Memory B cell (primary cell): ENCODE measurements at regions not wholly inside any gene's neighbourhood (a gene's known extent, or its start where the extent isn't known, plus 50 kb on each side); places are given as distances from the start of the nearest gene placed in this dataset.

Experiments used
- ATAC-seq: fragments of 150-1000 bp; cut with Tn5 transposase; 2 replicates; pipeline ENCODE4 v1.10.0; 2021; ENCODE audit warnings: low read depth, mild to moderate bottlenecking, moderate library complexity
- DNase-seq, 2 donors: peaks; one replicate each; pipeline ENCODE4 v3.0.0; 2022; ENCODE audit warnings: low spot score in 2 of 2
- H3K27ac Mint-ChIP-seq: one replicate; pipeline ENCODE4 v1.8.0; 2022; ENCODE audit warnings: mild to moderate bottlenecking, moderate library complexity, mixed read lengths
- H3K27me3 Mint-ChIP-seq: one replicate; pipeline ENCODE4 v1.8.0; 2022; ENCODE audit warnings: mixed read lengths
- H3K36me3 Mint-ChIP-seq: one replicate; pipeline ENCODE4 v1.8.0; 2022; ENCODE audit warnings: mild to moderate bottlenecking, mixed read lengths
- H3K4me1 Mint-ChIP-seq: one replicate; pipeline ENCODE4 v1.8.0; 2022; ENCODE audit warnings: mixed read lengths
- H3K4me3 Mint-ChIP-seq: one replicate; pipeline ENCODE4 v1.8.0; 2022; ENCODE audit warnings: mild to moderate bottlenecking, moderate library complexity, mixed read lengths
- H3K9me3 Mint-ChIP-seq: one replicate; pipeline ENCODE4 v1.8.0; 2022; ENCODE audit warnings: mixed read lengths

DNA sequence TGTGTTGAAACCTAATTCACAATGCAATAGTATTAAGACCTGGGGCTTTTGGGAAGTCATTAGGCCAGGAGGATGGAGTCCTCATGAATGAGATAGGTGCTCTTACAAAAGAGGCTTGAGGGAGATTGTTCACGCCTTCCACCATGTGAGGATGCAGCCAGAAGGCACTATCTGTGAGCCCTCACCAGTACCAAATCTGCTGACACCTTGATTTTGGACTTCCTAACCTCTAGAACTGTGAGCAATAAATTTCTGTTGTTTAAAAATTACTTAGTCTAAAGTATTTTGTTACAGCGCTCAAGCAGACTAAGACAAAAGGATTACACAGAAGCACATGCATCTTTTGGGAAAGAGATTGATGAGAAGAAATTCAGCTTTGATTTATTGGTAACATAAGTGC is 232.9 kb upstream of the NR4A3 start:
- Mint-ChIP-seq H3K27ac (no peak overlapping the region), H3K4me1 (peaks cover 14% of the 10 kb centered on the region), H3K36me3 (no peaks in the 10 kb centered on the region), H3K27me3 (peaks cover 2% of the 10 kb centered on the region), H3K9me3 (no peaks in the 10 kb centered on the region), H3K4me3 (no peak overlapping the region)
- no peak for DNase-seq
- ATAC-seq = no peak

DNA sequence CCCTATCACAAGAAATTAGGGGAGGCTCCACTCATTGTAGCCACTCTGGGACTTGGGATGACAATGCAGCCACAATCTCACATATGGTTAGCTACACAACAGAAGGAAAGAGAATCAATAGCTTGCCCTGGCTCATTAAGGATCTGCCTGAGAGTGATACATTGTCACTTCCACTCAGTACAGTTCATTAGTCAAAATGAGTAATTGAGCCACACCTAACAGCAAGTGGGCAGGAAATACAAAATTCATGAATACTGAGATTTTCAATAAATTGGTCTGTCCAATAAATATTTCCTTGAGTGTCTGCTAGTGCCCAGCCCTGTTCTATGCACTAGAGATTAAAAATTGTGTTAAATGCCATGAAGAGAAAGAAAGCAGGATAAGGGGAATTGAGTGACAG is 231.3 kb upstream of the NR4A3 start:
- no peak for DNase-seq
- no peaks in the 10 kb centered on the region for H3K36me3 Mint-ChIP-seq
- peak overlapping the region; percentile 85 for H3K27ac Mint-ChIP-seq
- H3K27me3 Mint-ChIP-seq = no peaks in the 10 kb centered on the region
- H3K9me3 Mint-ChIP-seq = no peaks in the 10 kb centered on the region
- peaks cover 15% of the 10 kb centered on the region for H3K4me1 Mint-ChIP-seq
- ATAC-seq = no peak
- no peak overlapping the region for H3K4me3 Mint-ChIP-seq

DNA sequence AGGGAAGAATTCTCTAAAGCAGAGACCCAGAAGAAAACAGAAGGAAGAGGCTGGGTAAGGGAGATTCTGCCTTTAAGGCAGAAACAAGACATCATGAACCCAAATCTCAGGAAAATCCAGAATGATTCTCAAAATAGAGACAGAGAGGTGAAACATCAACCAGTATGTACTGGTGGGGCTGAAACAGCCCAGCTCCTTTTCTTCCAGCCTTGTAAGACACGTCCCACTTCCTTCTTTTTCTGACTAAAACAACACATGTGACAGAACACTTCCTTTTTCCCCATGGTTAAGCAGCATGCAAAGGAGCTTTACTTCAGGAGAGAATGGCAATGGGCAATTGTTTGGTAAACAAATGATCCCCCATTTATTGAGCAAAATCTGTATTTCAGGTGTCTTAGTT is 230.8 kb upstream of the NR4A3 start:
- H3K27me3 Mint-ChIP-seq = no peaks in the 10 kb centered on the region
- no peaks in the 10 kb centered on the region for H3K36me3 Mint-ChIP-seq
- no peak for DNase-seq
- peak overlapping the region; percentile 85 for H3K27ac Mint-ChIP-seq
- peak; percentile 19 for ATAC-seq
- no peaks in the 10 kb centered on the region for H3K9me3 Mint-ChIP-seq
- H3K4me3 Mint-ChIP-seq = peak overlapping the region; percentile 16
- peaks cover 19% of the 10 kb centered on the region for H3K4me1 Mint-ChIP-seq

DNA sequence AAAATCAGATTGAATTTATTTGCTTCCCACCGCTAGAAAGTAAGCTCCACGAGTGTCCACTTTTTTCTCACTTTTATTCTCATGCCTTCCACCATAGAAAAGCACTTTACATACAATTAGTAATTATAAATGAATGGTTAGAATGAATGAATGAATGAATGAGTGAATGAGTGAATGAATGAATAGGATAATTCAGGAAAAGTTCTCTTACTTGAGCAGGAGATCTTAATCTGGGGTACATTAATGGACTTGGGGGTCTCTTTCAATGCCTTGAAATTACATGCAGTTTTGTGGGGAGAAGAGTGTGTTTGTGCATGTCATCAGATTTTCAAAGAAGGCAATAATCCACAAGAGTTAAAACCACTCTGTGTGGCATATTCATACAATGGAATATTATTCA is 229.9 kb upstream of the NR4A3 start:
- H3K4me1 Mint-ChIP-seq = peaks cover 24% of the 10 kb centered on the region
- H3K36me3 Mint-ChIP-seq = no peaks in the 10 kb centered on the region
- no peak for ATAC-seq
- H3K27me3 Mint-ChIP-seq = no peaks in the 10 kb centered on the region
- H3K27ac Mint-ChIP-seq = no peak overlapping the region
- H3K4me3 Mint-ChIP-seq = no peak overlapping the region
- DNase-seq = no peak
- H3K9me3 Mint-ChIP-seq = no peaks in the 10 kb centered on the region

DNA sequence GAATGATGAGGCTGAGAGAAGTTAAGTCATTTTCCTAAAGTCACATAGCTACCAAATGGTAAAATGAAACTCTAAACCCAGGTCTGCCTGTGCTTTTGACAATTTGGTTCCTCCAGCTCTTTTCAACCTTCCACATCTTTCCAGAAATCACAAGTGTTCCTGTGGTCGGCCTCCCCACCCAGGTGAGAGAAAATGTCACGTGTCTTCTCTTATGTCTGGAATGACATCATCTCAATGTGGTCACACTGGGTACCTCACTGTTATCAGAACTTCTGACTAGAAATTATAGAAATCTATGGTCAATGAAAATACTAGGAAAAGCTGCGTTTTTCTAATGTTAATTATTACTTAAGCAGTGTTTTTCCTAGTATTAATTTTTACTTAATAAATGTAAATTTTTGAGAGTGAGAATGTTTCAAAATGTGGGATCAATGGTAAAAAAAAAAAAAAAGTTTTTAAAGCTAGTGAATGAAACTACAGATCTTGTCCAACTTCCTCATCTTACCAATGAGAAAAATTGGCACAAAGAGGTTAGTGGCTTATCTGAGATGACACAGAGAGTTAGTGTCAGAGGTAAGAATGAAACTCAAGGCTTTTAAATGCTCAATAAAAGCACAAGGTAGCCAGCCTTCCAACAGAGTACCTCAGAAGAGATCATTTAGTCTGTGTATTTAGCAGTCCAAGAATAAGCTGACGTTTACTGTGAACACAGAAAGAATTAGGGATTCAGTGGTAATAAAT is 228.7 kb upstream of the NR4A3 start:
- DNase-seq = peak in 1 of 2 donors; percentile 26
- Mint-ChIP-seq H3K27me3 (no peaks in the 10 kb centered on the region), H3K9me3 (no peaks in the 10 kb centered on the region), H3K36me3 (no peaks in the 10 kb centered on the region), H3K27ac (peak overlapping the region; percentile 92), H3K4me1 (peaks cover 24% of the 10 kb centered on the region), H3K4me3 (no peak overlapping the region)
- ATAC-seq = peak; percentile 54

DNA sequence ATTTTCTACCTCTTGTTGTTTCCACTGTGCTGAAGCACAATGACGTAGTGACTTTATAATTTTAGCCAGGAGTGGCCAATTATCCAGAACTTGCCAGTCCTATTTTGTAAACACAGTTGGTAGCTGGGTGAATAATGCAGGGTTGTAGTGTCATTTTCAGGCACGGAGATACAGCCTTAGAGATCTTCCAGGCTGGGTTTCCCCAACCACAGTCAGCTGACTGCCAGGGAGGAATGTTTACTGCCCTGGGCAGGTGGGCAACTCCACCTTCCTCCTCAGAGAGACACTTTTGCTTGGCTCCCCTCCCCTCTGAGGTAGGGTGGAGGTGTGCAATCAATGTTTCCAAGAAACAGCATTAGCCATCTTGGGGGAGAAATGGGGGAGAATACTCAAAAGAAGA is 228.1 kb upstream of the NR4A3 start:
- Mint-ChIP-seq H3K27ac (peak overlapping the region; percentile 92), H3K4me3 (no peak overlapping the region), H3K4me1 (peaks cover 24% of the 10 kb centered on the region), H3K36me3 (no peaks in the 10 kb centered on the region), H3K27me3 (no peaks in the 10 kb centered on the region), H3K9me3 (no peaks in the 10 kb centered on the region)
- ATAC-seq (peak; percentile 43), DNase-seq (peak; percentile 18)

DNA sequence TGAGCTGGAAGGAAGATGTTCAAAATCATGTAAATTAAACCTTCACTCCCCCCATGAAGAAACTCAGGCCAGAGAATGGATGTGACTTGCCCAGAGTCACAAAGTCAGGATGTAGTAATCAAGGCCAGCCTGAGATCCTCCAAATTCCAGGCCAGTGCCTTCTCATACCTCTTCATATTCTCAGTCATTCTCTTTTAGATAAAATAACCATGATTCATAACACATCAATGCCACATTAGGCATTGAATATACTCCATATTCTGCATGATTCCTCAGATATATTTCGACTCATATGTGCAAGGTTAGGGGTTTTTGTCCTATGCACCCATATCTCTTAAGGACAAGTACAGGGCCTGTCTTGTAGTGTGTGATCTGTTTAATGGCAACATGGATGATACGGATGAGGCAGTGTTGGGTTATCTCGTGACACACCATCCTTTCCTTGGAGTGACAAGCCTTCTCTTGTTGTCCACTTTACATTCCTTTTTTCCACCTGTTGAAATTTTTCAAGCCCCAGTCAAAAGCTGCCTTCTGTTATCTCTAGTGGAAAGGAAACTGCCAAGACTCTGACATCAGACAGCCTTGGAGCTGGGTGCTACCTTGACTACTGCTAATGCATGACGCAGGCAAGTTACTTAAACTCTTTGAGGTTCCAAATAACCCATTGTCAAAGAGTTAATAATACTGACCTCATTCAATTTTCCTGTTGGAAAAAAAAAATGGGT is 227.5 kb upstream of the NR4A3 start:
- H3K36me3 Mint-ChIP-seq = no peaks in the 10 kb centered on the region
- ATAC-seq = no peak
- no peaks in the 10 kb centered on the region for H3K9me3 Mint-ChIP-seq
- H3K27ac Mint-ChIP-seq = peak overlapping the region; percentile 92
- peaks cover 24% of the 10 kb centered on the region for H3K4me1 Mint-ChIP-seq
- H3K4me3 Mint-ChIP-seq = no peak overlapping the region
- H3K27me3 Mint-ChIP-seq = no peaks in the 10 kb centered on the region
- no peak for DNase-seq

DNA sequence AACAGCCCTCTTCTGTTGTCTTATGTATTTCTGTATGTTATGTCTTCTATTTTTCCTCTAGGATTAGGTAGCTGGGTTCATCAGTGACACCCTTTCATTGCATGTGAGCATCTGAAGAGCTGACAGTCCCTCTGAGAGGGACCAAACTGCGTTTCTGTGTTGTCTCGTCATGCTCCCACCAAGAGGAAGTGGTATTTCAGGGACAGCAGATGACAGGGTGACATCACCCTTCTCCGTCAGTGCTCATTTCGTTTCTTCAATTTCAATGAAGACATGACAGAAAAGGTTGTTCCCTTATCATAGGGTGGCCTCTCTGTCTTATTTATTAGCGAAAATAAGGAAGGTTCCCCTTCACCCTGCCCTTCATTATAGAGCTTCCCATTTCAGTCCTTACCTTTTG is 225.9 kb upstream of the NR4A3 start:
- DNase-seq = peak; percentile 30 to 50
- Mint-ChIP-seq H3K36me3 (no peaks in the 10 kb centered on the region), H3K27ac (peak overlapping the region; percentile 89)

DNA sequence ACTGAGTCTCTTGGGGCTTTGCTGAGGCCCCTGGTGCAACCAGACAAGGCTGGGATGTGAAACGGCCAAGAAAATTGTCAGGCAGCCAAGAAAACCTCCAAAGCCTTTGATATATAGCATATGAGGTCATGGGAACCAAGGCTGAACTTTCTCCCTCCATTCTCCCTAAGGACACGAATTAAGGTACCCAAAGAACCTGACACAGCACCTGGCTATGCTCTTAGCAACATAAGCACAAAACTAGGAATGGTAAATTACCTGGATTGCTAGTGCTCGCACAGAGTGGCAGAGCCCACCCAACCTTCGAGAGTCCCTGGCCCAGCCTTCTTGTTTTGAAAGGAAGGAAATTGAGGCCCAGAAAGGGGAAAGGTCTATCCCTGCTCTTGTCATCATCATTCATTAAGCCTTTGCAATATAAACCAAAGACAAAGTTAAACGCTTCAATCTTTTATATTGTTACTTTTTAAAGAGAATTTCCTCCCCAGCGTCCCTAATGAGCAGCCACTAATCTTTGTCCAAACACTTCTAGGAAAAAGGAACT is 220.0 kb upstream of the NR4A3 start:
- H3K27me3 Mint-ChIP-seq = no peaks in the 10 kb centered on the region
- no peak overlapping the region for H3K27ac Mint-ChIP-seq
- ATAC-seq (no peak), DNase-seq (no peak)
- H3K36me3 Mint-ChIP-seq = no peaks in the 10 kb centered on the region
- no peaks in the 10 kb centered on the region for H3K9me3 Mint-ChIP-seq
- no peaks in the 10 kb centered on the region for H3K4me1 Mint-ChIP-seq
- H3K4me3 Mint-ChIP-seq = no peak overlapping the region

More for the DNA sequence above, 225.9 kb upstream of the NR4A3 start:
- Mint-ChIP-seq H3K4me3 (no peak overlapping the region), H3K27me3 (no peaks in the 10 kb centered on the region), H3K9me3 (no peaks in the 10 kb centered on the region), H3K4me1 (peaks cover 19% of the 10 kb centered on the region)
- peak; percentile 78 for ATAC-seq

DNA sequence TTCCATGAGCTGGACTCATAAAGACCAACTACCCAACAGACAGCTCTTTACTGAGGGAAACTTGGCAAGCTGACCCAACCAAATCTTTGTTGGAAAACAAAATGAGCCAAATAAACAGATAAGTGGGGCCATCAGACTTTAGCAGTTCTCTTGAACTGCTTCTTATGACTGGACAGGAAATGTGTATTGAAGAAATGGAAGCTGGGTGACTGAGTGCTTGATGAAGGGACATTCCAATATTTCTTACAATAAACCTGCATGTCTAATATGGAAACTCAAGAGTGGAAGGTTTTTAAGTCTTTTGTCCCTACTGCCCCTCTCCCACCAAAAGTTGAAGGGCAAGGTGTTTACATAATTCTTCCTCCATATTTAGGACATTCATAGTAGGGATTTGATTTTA is 218.8 kb upstream of the NR4A3 start:
- Mint-ChIP-seq H3K27ac (no peak overlapping the region), H3K4me3 (no peak overlapping the region), H3K36me3 (no peaks in the 10 kb centered on the region), H3K9me3 (no peaks in the 10 kb centered on the region), H3K4me1 (no peaks in the 10 kb centered on the region), H3K27me3 (no peaks in the 10 kb centered on the region)
- ATAC-seq = no peak
- no peak for DNase-seq

DNA sequence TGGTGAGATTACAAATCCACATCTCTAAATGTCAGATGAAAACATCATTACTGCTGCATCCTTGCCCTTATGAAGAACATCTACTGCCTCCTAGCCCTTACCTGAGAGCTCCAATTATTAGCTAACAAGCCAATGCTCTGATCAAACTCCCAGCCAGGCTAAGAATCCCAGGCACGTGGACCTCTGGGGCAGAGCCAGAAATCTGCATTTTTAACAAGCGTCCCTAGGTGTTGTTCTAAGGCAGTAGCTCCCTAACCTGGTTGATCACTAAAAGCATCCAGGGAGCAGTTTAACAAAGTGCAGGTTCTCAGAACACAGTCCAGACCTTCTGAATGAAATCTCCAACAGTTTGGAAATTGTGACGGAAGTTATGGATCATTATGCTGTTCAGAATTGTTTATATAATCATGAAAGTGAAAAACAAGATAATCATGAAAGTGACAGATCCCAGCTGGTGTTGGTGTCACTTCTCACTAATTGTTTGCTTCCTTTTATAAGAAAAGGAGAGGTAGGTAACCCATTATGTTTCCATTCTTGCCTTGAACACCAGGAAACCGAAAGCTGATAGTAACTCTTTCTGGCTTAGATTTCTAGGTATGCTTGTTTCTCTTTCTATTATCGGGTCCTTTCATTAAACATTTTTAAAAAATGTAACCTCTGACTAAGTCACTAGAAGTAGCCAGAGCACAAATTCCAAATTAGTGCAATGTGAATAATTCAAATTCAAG is 216.5 kb upstream of the NR4A3 start:
- DNase-seq = no peak
- Mint-ChIP-seq H3K36me3 (no peaks in the 10 kb centered on the region), H3K9me3 (no peaks in the 10 kb centered on the region), H3K27ac (no peak overlapping the region), H3K4me1 (no peaks in the 10 kb centered on the region), H3K4me3 (no peak overlapping the region), H3K27me3 (no peaks in the 10 kb centered on the region)
- no peak for ATAC-seq

DNA sequence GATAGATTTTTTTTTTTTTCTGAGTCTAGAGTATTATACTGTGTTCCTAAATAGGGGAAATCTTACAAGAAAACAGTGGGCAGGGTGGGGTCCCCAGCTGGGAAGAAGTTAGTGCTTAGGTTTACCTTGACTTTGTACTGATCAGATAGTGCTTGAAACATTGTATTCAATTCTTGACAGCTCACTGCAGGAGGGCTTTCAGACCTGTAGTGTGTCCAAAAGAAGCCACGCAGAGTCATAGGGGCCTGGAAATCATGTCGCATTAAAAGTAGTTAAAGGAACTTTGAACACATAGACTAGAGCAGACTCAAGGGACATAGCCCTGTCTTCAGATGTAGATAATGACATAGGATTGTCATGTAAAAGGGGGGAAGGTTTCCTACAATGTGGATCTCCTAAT is 215.4 kb upstream of the NR4A3 start:
- Mint-ChIP-seq H3K27ac (no peak overlapping the region), H3K36me3 (no peaks in the 10 kb centered on the region), H3K27me3 (no peaks in the 10 kb centered on the region), H3K9me3 (no peaks in the 10 kb centered on the region), H3K4me3 (no peak overlapping the region), H3K4me1 (no peaks in the 10 kb centered on the region)
- no peak for DNase-seq
- no peak for ATAC-seq

DNA sequence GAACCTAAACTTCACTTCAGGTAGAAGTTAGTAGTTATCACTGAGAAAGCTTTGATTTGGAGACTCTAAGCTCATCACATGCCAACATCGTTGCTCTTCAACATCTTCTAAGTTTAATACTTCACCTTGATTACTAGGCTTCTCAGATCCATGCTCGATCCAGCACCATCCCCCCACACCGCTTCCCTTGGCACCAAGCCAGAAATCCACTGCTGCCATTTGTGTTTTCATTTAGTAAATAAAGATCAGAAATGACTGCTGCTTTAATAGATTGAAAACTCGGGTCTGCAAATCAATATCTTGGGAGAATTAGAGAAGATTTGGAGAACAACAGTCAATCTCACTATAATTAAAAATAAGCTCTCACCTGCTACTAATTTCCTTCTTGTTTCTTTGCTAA is 214.7 kb upstream of the NR4A3 start:
- Mint-ChIP-seq H3K9me3 (no peaks in the 10 kb centered on the region), H3K27me3 (no peaks in the 10 kb centered on the region), H3K27ac (no peak overlapping the region), H3K4me1 (no peaks in the 10 kb centered on the region), H3K36me3 (no peaks in the 10 kb centered on the region), H3K4me3 (no peak overlapping the region)
- DNase-seq = no peak
- no peak for ATAC-seq

DNA sequence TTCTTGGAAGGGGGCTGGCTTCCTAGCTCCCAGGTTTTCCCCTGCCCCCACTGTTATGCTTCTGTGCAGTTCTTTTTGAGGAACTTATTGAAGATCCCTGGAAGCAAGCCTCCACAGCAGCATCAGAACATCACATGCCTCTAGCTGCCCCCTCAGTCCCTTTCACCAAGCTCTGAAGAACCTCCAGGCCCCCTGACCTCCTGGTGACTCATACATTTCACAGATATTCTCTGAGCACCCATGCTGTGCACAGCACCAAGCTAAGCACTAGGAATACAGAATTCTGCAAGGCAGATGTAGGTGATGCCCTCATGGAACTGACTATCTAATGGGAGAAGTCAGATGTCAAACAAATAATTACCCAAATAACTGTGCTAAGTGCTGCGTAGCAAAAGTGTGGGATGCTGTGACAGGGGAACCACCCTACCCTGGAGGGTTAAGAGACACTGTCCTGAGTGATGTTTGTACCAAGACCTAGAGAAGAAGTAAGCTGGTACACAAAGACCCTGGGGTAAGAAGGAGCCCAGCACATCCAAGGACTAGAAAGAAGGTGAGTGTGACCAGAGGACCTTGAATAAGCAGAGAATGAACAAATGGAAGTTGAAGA is 213.7 kb upstream of the NR4A3 start:
- Mint-ChIP-seq H3K27ac (no peak overlapping the region), H3K9me3 (no peaks in the 10 kb centered on the region), H3K4me3 (no peak overlapping the region), H3K36me3 (no peaks in the 10 kb centered on the region), H3K4me1 (no peaks in the 10 kb centered on the region), H3K27me3 (no peaks in the 10 kb centered on the region)
- DNase-seq (no peak), ATAC-seq (no peak)
